MM.1S (cell line): ENCODE measurements at regions not wholly inside any gene's neighbourhood (a gene's known extent, or its start where the extent isn't known, plus 50 kb on each side); places are given as distances from the start of the nearest gene placed in this dataset.

Source experiments
- DNase-seq: peaks from one replicate; pipeline ENCODE4 v3.0.0-alpha.2; 2015
- H2AFZ ChIP-seq: fragments of 300-600 bp; sonication (generic); 2 replicates; pipeline ENCODE4 v1.6.0; 2016; ENCODE audit warnings: antibody characterized with exemption, low read length
- H3F3A ChIP-seq: fragments of 300-600 bp; sonication (generic); 2 replicates; pipeline ENCODE4 v1.6.1; 2016; ENCODE audit warnings: mild to moderate bottlenecking, antibody characterized with exemption, low read length, moderate library complexity, mixed read lengths; ENCODE audit not compliant: insufficient read depth
- H3K27ac ChIP-seq: fragments of 300-600 bp; sonication (generic); 2 replicates; pipeline ENCODE4 v1.5.1; 2016; ENCODE audit warnings: mild to moderate bottlenecking, low read length
- H3K27me3 ChIP-seq: fragments of 300-600 bp; sonication (generic); replicated peaks from 2 replicates; pipeline ENCODE4 v1.6.0; 2016; ENCODE audit warnings: low read length; ENCODE audit not compliant: insufficient read depth
- H3K36me3 ChIP-seq: fragments of 300-600 bp; sonication (generic); replicated peaks from 2 replicates; pipeline ENCODE4 v1.6.1; 2016; ENCODE audit warnings: mild to moderate bottlenecking, low read length, mixed read lengths; ENCODE audit not compliant: insufficient read depth
- H3K4me1 ChIP-seq: fragments of 300-600 bp; sonication (generic); 2 replicates; pipeline ENCODE4 v1.6.1; 2016; ENCODE audit warnings: low read length, mixed read lengths
- H3K4me2 ChIP-seq: fragments of 300-600 bp; sonication (generic); 2 replicates; pipeline ENCODE4 v1.6.0; 2016; ENCODE audit warnings: low read depth, low read length
- H3K4me3 ChIP-seq: fragments of 300-600 bp; sonication (generic); 2 replicates; pipeline ENCODE4 v1.5.1; 2016; ENCODE audit warnings: low read length, mixed read lengths
- H3K79me2 ChIP-seq: fragments of 300-600 bp; sonication (generic); 2 replicates; pipeline ENCODE4 v1.6.1; 2016; ENCODE audit warnings: mixed run types, low read length, mixed read lengths
- H3K9ac ChIP-seq: fragments of 300-600 bp; sonication (generic); 2 replicates; pipeline ENCODE4 v1.6.1; 2016; ENCODE audit warnings: low read length, mixed read lengths
- H3K9me2 ChIP-seq: fragments of 300-600 bp; sonication (generic); replicated peaks from 2 replicates; pipeline ENCODE4 v1.6.1; 2016; ENCODE audit warnings: mild to moderate bottlenecking, low read length, mixed read lengths; ENCODE audit not compliant: insufficient read depth
- H3K9me3 ChIP-seq: fragments of 300-600 bp; sonication (generic); replicated peaks from 2 replicates; pipeline ENCODE4 v1.6.1; 2016; ENCODE audit warnings: mild to moderate bottlenecking, low read length, mixed read lengths; ENCODE audit not compliant: insufficient read depth
- H4K20me1 ChIP-seq: fragments of 300-600 bp; sonication (generic); 2 replicates; pipeline ENCODE4 v1.6.1; 2016; ENCODE audit warnings: mild to moderate bottlenecking, low read length, moderate library complexity, mixed read lengths; ENCODE audit not compliant: insufficient read depth
- CTCF ChIP-seq: fragments of 300-600 bp; sonication (generic); IDR thresholded peaks from 2 replicates; pipeline ENCODE4 v1.5.1; 2016; ENCODE audit warnings: antibody characterized with exemption, low read length, mixed read lengths
- EZH2 ChIP-seq: fragments of 300-600 bp; sonication (generic); optimal IDR thresholded peaks from 2 replicates; pipeline ENCODE3; 2017; ENCODE audit warnings: low read depth, mild to moderate bottlenecking, antibody characterized with exemption, low read length, mixed read lengths
- EZH2phosphoT487 ChIP-seq: fragments of 300-600 bp; sonication (generic); IDR thresholded peaks from 2 replicates; pipeline ENCODE4 v1.6.1; 2018; ENCODE audit warnings: antibody characterized with exemption, low read length

GRCh38 chr12:75771023-75771422, 259.6 kb upstream of the KRR1 start:
- no peak for TF ChIP-seq EZH2
- no peak for TF ChIP-seq EZH2phosphoT487
- no peak for TF ChIP-seq CTCF
- DNase-seq = no peak
- no peak overlapping the region for H2AFZ ChIP-seq
- no peak overlapping the region for H3K4me2 ChIP-seq
- no peak overlapping the region for H3K27ac ChIP-seq
- H3K9me2 ChIP-seq = no peaks in the 10 kb centered on the region
- no peak overlapping the region for H3K4me3 ChIP-seq
- no peaks in the 10 kb centered on the region for H3K79me2 ChIP-seq
- peaks cover 23% of the 10 kb centered on the region for H3K4me1 ChIP-seq
- no peaks in the 10 kb centered on the region for H3K36me3 ChIP-seq
- H4K20me1 ChIP-seq = no peaks in the 10 kb centered on the region
- H3F3A ChIP-seq = peaks cover 7% of the 10 kb centered on the region; the same call in 1 of the 2 replicates
- no peak overlapping the region for H3K9ac ChIP-seq
- no peaks in the 10 kb centered on the region for H3K9me3 ChIP-seq
- H3K27me3 ChIP-seq = no peaks in the 10 kb centered on the region

- H2AFZ ChIP-seq = no peak overlapping the region
- no peak for DNase-seq
- 0 out of 2 replicates have a peak, but pooled peaks cover 3% of the 10 kb centered on the region for H3K4me1 ChIP-seq
- TF ChIP-seq EZH2phosphoT487 (no peak), EZH2 (no peak), CTCF (no peak)
- H3K9me2 ChIP-seq = no peaks in the 10 kb centered on the region
- H3K4me3 ChIP-seq = no peak overlapping the region
- H3K4me2 ChIP-seq = no peak overlapping the region
- H3K27me3 ChIP-seq = no peaks in the 10 kb centered on the region
- H3K27ac ChIP-seq = no peak overlapping the region
- no peaks in the 10 kb centered on the region for H3K79me2 ChIP-seq
- no peaks in the 10 kb centered on the region for H4K20me1 ChIP-seq
- no peaks in the 10 kb centered on the region for H3K36me3 ChIP-seq
- H3K9ac ChIP-seq = no peak overlapping the region
- H3F3A ChIP-seq = no peaks in the 10 kb centered on the region
- no peaks in the 10 kb centered on the region for H3K9me3 ChIP-seq
Measured at GRCh38 chr12:75767957-75768356, 256.5 kb upstream of the KRR1 start.

- Histone ChIP-seq H3K9ac (no peak overlapping the region), H3K27me3 (no peaks in the 10 kb centered on the region), H3K36me3 (no peaks in the 10 kb centered on the region), H3F3A (no peaks in the 10 kb centered on the region), H3K27ac (no peak overlapping the region), H3K9me3 (no peaks in the 10 kb centered on the region), H4K20me1 (no peaks in the 10 kb centered on the region), H3K4me3 (no peak overlapping the region), H3K4me1 (no peaks in the 10 kb centered on the region), H3K79me2 (no peaks in the 10 kb centered on the region), H3K4me2 (no peak overlapping the region), H3K9me2 (no peaks in the 10 kb centered on the region), H2AFZ (no peak overlapping the region)
- TF ChIP-seq CTCF = no peak
- no peak for TF ChIP-seq EZH2
- TF ChIP-seq EZH2phosphoT487 = no peak
- DNase-seq = no peak
Measured at GRCh38 chr12:75766263-75767160, 255.1 kb upstream of the KRR1 start.
